ENCODE measurements at regions not wholly inside any gene's neighbourhood (a gene's known extent, or its start where the extent isn't known, plus 50 kb on each side); places are given as distances from the start of the nearest gene placed in this dataset.

GRCh38 chr13:79646880-79647279 lies 165.9 kb downstream of the NDFIP2 start:
- ATAC-seq (no peak), DNase-seq (ENCODE audit: low spot score) (no peak)
- H3K4me1 Mint-ChIP-seq = peaks cover under 1% of the 10 kb centered on the region; the same call in 1 of the 2 replicates
- POLR2A ChIA-PET = no interaction called here
- H3K36me3 Mint-ChIP-seq = no peaks in the 10 kb centered on the region
- H3K27ac Mint-ChIP-seq = no peak overlapping the region
- TF ChIP-seq ZNF138 (CRISPR knock-in tag; conservative IDR thresholded peaks at IDR 0.05) (no peak), MLX (CRISPR knock-in tag; IDR thresholded peaks at IDR 0.05) (no peak), ELF4 (CRISPR knock-in tag; IDR thresholded peaks at IDR 0.05; ENCODE audit: low read depth) (no peak), NR3C1 (CRISPR knock-in tag; conservative IDR thresholded peaks at IDR 0.05; ENCODE audit: low read depth) (no peak), FOXP1 (CRISPR knock-in tag; IDR thresholded peaks at IDR 0.05; ENCODE audit: borderline replicate concordance) (no peak), ETV6 (CRISPR knock-in tag; IDR thresholded peaks at IDR 0.05) (no peak), USF1 (CRISPR knock-in tag; IDR thresholded peaks at IDR 0.05) (no peak), SOX15 (CRISPR knock-in tag; IDR thresholded peaks at IDR 0.05) (no peak), ESRRA (CRISPR knock-in tag; IDR thresholded peaks at IDR 0.05; ENCODE audit: borderline replicate concordance) (no peak), FOXJ3 (CRISPR knock-in tag; IDR thresholded peaks at IDR 0.05; ENCODE audit: borderline replicate concordance) (no peak), ATF1 (CRISPR knock-in tag; IDR thresholded peaks at IDR 0.05) (no peak), MYBL2 (CRISPR knock-in tag; IDR thresholded peaks at IDR 0.05) (no peak)
- TF ChIP-seq, protein P1, sequence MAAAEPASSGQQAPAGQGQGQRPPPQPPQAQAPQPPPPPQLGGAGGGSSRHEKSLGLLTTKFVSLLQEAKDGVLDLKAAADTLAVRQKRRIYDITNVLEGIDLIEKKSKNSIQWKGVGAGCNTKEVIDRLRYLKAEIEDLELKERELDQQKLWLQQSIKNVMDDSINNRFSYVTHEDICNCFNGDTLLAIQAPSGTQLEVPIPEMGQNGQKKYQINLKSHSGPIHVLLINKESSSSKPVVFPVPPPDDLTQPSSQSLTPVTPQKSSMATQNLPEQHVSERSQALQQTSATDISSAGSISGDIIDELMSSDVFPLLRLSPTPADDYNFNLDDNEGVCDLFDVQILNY (CRISPR knock-in tag; IDR thresholded peaks at IDR 0.05) = no peak
- TF ChIP-seq, protein P2, sequence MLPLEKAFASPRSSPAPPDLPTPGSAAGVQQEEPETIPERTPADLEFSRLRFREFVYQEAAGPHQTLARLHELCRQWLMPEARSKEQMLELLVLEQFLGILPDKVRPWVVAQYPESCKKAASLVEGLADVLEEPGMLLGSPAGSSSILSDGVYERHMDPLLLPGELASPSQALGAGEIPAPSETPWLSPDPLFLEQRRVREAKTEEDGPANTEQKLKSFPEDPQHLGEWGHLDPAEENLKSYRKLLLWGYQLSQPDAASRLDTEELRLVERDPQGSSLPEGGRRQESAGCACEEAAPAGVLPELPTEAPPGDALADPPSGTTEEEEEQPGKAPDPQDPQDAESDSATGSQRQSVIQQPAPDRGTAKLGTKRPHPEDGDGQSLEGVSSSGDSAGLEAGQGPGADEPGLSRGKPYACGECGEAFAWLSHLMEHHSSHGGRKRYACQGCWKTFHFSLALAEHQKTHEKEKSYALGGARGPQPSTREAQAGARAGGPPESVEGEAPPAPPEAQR (CRISPR knock-in tag; IDR thresholded peaks at IDR 0.05) = no peak
- TF ChIP-seq, protein P3, sequence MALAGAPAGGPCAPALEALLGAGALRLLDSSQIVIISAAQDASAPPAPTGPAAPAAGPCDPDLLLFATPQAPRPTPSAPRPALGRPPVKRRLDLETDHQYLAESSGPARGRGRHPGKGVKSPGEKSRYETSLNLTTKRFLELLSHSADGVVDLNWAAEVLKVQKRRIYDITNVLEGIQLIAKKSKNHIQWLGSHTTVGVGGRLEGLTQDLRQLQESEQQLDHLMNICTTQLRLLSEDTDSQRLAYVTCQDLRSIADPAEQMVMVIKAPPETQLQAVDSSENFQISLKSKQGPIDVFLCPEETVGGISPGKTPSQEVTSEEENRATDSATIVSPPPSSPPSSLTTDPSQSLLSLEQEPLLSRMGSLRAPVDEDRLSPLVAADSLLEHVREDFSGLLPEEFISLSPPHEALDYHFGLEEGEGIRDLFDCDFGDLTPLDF (CRISPR knock-in tag; IDR thresholded peaks at IDR 0.05) = no peak
- TF ChIP-seq, protein P4, sequence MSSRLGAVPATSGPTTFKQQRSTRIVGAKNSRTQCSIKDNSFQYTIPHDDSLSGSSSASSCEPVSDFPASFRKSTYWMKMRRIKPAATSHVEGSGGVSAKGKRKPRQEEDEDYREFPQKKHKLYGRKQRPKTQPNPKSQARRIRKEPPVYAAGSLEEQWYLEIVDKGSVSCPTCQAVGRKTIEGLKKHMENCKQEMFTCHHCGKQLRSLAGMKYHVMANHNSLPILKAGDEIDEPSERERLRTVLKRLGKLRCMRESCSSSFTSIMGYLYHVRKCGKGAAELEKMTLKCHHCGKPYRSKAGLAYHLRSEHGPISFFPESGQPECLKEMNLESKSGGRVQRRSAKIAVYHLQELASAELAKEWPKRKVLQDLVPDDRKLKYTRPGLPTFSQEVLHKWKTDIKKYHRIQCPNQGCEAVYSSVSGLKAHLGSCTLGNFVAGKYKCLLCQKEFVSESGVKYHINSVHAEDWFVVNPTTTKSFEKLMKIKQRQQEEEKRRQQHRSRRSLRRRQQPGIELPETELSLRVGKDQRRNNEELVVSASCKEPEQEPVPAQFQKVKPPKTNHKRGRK (CRISPR knock-in tag; IDR thresholded peaks at IDR 0.05; ENCODE audit: borderline replicate concordance) = no peak
- TF ChIP-seq, protein P5, sequence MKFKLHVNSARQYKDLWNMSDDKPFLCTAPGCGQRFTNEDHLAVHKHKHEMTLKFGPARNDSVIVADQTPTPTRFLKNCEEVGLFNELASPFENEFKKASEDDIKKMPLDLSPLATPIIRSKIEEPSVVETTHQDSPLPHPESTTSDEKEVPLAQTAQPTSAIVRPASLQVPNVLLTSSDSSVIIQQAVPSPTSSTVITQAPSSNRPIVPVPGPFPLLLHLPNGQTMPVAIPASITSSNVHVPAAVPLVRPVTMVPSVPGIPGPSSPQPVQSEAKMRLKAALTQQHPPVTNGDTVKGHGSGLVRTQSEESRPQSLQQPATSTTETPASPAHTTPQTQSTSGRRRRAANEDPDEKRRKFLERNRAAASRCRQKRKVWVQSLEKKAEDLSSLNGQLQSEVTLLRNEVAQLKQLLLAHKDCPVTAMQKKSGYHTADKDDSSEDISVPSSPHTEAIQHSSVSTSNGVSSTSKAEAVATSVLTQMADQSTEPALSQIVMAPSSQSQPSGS (CRISPR knock-in tag; IDR thresholded peaks at IDR 0.05; ENCODE audit: borderline replicate concordance, low read depth) = no peak
- no peaks in the 10 kb centered on the region for H3K9me3 Mint-ChIP-seq
- H3K27me3 Mint-ChIP-seq (ENCODE audit: low read depth) = no peaks in the 10 kb centered on the region; the same call in 1 of the 2 replicates
- CTCF ChIA-PET = interaction anchor here (1.0 kb wide), 1 partner anchor 223 kb away, joined by 4 read pairs; no protein-coding TSS in a partner anchor
- H3K4me3 Mint-ChIP-seq = no peak overlapping the region

GRCh38 chr13:79645569-79645968 lies 164.6 kb downstream of the NDFIP2 start:
- Mint-ChIP-seq H3K27me3 (ENCODE audit: low read depth) (no peaks in the 10 kb centered on the region; the same call in 1 of the 2 replicates), H3K36me3 (no peaks in the 10 kb centered on the region), H3K4me3 (no peak overlapping the region), H3K27ac (no peak overlapping the region; the same call in 1 of the 2 replicates), H3K4me1 (no peaks in the 10 kb centered on the region), H3K9me3 (no peaks in the 10 kb centered on the region)
- ChIA-PET POLR2A (no interaction called here), CTCF (no interaction called here)
- ATAC-seq (no peak), DNase-seq (ENCODE audit: low spot score) (no peak)
- TF ChIP-seq JAZF1 (CRISPR knock-in tag; IDR thresholded peaks at IDR 0.05) (no peak), ZNF416 (CRISPR knock-in tag; IDR thresholded peaks at IDR 0.05) (no peak), NR2C2 (CRISPR knock-in tag; IDR thresholded peaks at IDR 0.05) (no peak), ZNF121 (CRISPR knock-in tag; IDR thresholded peaks at IDR 0.05) (no peak), PRDM15 (CRISPR knock-in tag; IDR thresholded peaks at IDR 0.05) (no peak)
- TF ChIP-seq, protein P1 (CRISPR knock-in tag; IDR thresholded peaks at IDR 0.05) = no peak
- TF ChIP-seq, protein P6, sequence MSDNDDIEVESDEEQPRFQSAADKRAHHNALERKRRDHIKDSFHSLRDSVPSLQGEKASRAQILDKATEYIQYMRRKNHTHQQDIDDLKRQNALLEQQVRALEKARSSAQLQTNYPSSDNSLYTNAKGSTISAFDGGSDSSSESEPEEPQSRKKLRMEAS (CRISPR knock-in tag; IDR thresholded peaks at IDR 0.05) = no peak
